ENCODE measurements at regions not wholly inside any gene's neighbourhood (a gene's known extent, or its start where the extent isn't known, plus 50 kb on each side); places are given as distances from the start of the nearest gene placed in this dataset.

DNA sequence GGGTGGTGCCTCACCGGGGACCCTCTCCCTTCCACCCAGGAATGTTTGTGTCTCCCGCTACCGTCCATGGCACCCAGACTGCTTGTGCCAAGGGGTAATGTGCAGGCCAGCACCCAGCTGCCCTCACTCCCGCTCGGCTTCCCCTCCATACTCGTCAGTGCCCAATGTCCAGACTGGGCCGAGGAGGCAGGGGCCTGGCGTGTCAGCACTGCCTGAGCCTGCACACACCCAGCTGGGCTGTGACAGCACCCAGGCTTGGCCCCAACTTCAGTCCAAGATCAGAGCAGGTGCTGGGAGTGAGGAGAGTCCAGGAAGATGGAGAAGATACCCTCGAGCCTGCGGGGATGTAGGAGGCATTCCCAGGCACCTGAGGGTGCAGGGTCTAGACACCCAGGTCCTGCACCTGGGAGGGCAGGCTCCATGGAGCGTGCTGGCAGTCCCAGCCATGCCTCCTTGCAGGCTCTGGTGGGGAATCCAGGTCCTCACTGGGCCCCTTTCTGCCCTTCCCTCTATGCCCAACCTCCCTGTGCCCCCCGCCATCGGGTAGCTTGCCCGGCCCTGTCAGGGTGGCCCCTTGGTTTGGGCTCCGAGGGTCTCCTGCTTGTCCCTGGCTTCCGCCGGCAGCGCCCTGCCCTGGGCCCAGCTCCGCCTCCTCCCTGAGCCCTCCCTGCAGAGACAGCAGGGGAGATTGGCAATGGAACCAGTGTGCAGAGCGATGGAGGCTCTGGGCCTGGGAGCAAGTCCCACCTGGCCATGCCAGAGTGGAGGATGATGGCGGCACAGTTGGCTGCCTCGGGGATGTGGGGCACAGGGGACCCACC is 250.8 kb upstream of the EDIL3 start:
- no peaks in the 10 kb centered on the region for H3K36me3 ChIP-seq (ENCODE audit: control insufficient read depth, insufficient read depth, low read length, severe bottlenecking)
- no peak for DNase-seq (ENCODE audit: low read depth)
- H3K9me3 ChIP-seq (ENCODE audit: control insufficient read depth, low read length), result no peaks in the 10 kb centered on the region
- no peaks in the 10 kb centered on the region for H3K27me3 ChIP-seq (replicated peaks; ENCODE audit: control insufficient read depth, insufficient read depth, low read length)
- no peak overlapping the region for H3K9ac ChIP-seq (ENCODE audit: low read length)
- H3K4me3 ChIP-seq (ENCODE audit: low read length), result no peak overlapping the region
- H3K4me1 ChIP-seq (ENCODE audit: control insufficient read depth, insufficient read depth, low read length), result no peaks in the 10 kb centered on the region

GRCh38 chr5:84634256-84634655 is 249.6 kb upstream of the EDIL3 start:
- DNase-seq (ENCODE audit: low read depth), result no peak

DNA sequence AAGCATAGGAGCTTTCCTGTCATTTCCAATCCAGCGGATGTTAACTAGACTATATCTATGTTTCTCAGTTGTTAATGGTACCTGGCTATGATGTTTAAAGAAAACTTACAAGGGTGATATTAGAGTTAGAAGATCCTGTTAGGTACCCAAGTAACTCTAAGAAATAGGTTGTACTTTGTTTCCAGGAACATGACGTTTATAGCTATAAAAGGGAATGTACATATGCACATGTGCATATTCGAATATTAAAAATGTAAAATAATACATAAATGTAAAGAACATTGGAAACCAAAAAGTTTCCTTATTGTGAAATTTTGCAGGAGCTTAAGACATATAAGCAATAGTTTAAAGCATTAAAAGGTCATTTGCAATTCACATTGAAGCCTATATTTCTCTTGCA is 247.7 kb upstream of the EDIL3 start:
- no peaks in the 10 kb centered on the region for H3K27me3 ChIP-seq (replicated peaks; ENCODE audit: control insufficient read depth, insufficient read depth, low read length)
- H3K4me1 ChIP-seq (ENCODE audit: control insufficient read depth, insufficient read depth, low read length), result no peaks in the 10 kb centered on the region
- no peaks in the 10 kb centered on the region for H3K36me3 ChIP-seq (ENCODE audit: control insufficient read depth, insufficient read depth, low read length, severe bottlenecking)
- no peak for DNase-seq (ENCODE audit: low read depth)
- no peak overlapping the region for H3K4me3 ChIP-seq (ENCODE audit: low read length)
- H3K9ac ChIP-seq (ENCODE audit: low read length), result no peak overlapping the region
- no peaks in the 10 kb centered on the region for H3K9me3 ChIP-seq (ENCODE audit: control insufficient read depth, low read length)

More at GRCh38 chr5:84634256-84634655, 249.6 kb upstream of the EDIL3 start:
- Histone ChIP-seq H3K4me3 (ENCODE audit: low read length) (no peak overlapping the region), H3K27me3 (replicated peaks; ENCODE audit: control insufficient read depth, insufficient read depth, low read length) (no peaks in the 10 kb centered on the region), H3K9me3 (ENCODE audit: control insufficient read depth, low read length) (no peaks in the 10 kb centered on the region), H3K36me3 (ENCODE audit: control insufficient read depth, insufficient read depth, low read length, severe bottlenecking) (no peaks in the 10 kb centered on the region), H3K4me1 (ENCODE audit: control insufficient read depth, insufficient read depth, low read length) (no peaks in the 10 kb centered on the region), H3K9ac (ENCODE audit: low read length) (no peak overlapping the region)

DNA sequence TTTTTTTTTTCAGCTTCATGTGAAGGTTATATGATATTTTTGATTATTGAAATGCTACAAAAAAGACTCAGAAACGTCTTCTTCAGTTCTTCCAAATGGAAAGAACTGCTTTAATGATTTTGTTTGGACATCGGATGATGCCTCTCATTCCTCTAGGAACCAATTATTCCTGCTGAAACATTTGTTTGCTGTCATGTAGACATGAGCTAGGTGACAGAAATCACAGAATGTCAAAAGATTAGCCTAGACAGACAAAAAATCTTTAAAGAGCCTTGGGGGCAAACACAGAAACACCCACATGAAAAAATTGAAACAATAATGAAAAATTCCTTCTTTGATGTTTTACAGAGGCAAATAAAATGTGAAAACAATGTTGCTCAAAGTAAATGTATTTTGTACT is 244.2 kb upstream of the EDIL3 start:
- Histone ChIP-seq H3K27me3 (replicated peaks; ENCODE audit: control insufficient read depth, insufficient read depth, low read length) (no peaks in the 10 kb centered on the region), H3K9ac (ENCODE audit: low read length) (no peak overlapping the region), H3K4me1 (ENCODE audit: control insufficient read depth, insufficient read depth, low read length) (no peaks in the 10 kb centered on the region), H3K9me3 (ENCODE audit: control insufficient read depth, low read length) (no peaks in the 10 kb centered on the region), H3K36me3 (ENCODE audit: control insufficient read depth, insufficient read depth, low read length, severe bottlenecking) (no peaks in the 10 kb centered on the region), H3K4me3 (ENCODE audit: low read length) (no peak overlapping the region)
- no peak for DNase-seq (ENCODE audit: low read depth)

GRCh38 chr5:84623019-84623418 is 238.3 kb upstream of the EDIL3 start:
- Histone ChIP-seq H3K9me3 (ENCODE audit: control insufficient read depth, low read length) (no peaks in the 10 kb centered on the region), H3K4me3 (ENCODE audit: low read length) (no peak overlapping the region), H3K27me3 (replicated peaks; ENCODE audit: control insufficient read depth, insufficient read depth, low read length) (no peaks in the 10 kb centered on the region), H3K9ac (ENCODE audit: low read length) (no peak overlapping the region), H3K36me3 (ENCODE audit: control insufficient read depth, insufficient read depth, low read length, severe bottlenecking) (no peaks in the 10 kb centered on the region), H3K4me1 (ENCODE audit: control insufficient read depth, insufficient read depth, low read length) (no peaks in the 10 kb centered on the region)
- no peak for DNase-seq (ENCODE audit: low read depth)

- no peaks in the 10 kb centered on the region for H3K4me1 ChIP-seq (ENCODE audit: control insufficient read depth, insufficient read depth, low read length)
- no peaks in the 10 kb centered on the region for H3K27me3 ChIP-seq (replicated peaks; ENCODE audit: control insufficient read depth, insufficient read depth, low read length)
- DNase-seq (ENCODE audit: low read depth), result no peak
- H3K9me3 ChIP-seq (ENCODE audit: control insufficient read depth, low read length), result no peaks in the 10 kb centered on the region
- H3K9ac ChIP-seq (ENCODE audit: low read length), result no peak overlapping the region
- no peak overlapping the region for H3K4me3 ChIP-seq (ENCODE audit: low read length)
- no peaks in the 10 kb centered on the region for H3K36me3 ChIP-seq (ENCODE audit: control insufficient read depth, insufficient read depth, low read length, severe bottlenecking)
These were observed 237.8 kb upstream of the EDIL3 start for GRCh38 chr5:84622461-84622860.

GRCh38 chr5:84618262-84618661 is 233.6 kb upstream of the EDIL3 start:
- Histone ChIP-seq H3K4me3 (ENCODE audit: low read length) (no peak overlapping the region), H3K4me1 (ENCODE audit: control insufficient read depth, insufficient read depth, low read length) (no peaks in the 10 kb centered on the region), H3K9me3 (ENCODE audit: control insufficient read depth, low read length) (no peaks in the 10 kb centered on the region), H3K27me3 (replicated peaks; ENCODE audit: control insufficient read depth, insufficient read depth, low read length) (no peaks in the 10 kb centered on the region), H3K9ac (ENCODE audit: low read length) (no peak overlapping the region), H3K36me3 (ENCODE audit: control insufficient read depth, insufficient read depth, low read length, severe bottlenecking) (no peaks in the 10 kb centered on the region)
- DNase-seq (ENCODE audit: low read depth), result no peak

GRCh38 chr5:84614906-84615305 is 230.2 kb upstream of the EDIL3 start:
- Histone ChIP-seq H3K4me3 (ENCODE audit: low read length) (no peak overlapping the region), H3K9ac (ENCODE audit: low read length) (no peak overlapping the region), H3K4me1 (ENCODE audit: control insufficient read depth, insufficient read depth, low read length) (no peaks in the 10 kb centered on the region), H3K36me3 (ENCODE audit: control insufficient read depth, insufficient read depth, low read length, severe bottlenecking) (no peaks in the 10 kb centered on the region), H3K9me3 (ENCODE audit: control insufficient read depth, low read length) (no peaks in the 10 kb centered on the region), H3K27me3 (replicated peaks; ENCODE audit: control insufficient read depth, insufficient read depth, low read length) (no peaks in the 10 kb centered on the region)
- no peak for DNase-seq (ENCODE audit: low read depth)

GRCh38 chr5:84606784-84607183 is 222.1 kb upstream of the EDIL3 start:
- H3K4me3 ChIP-seq (ENCODE audit: low read length), result no peak overlapping the region
- H3K9ac ChIP-seq (ENCODE audit: low read length), result no peak overlapping the region
- no peak for DNase-seq (ENCODE audit: low read depth)
- H3K27me3 ChIP-seq (replicated peaks; ENCODE audit: control insufficient read depth, insufficient read depth, low read length), result no peaks in the 10 kb centered on the region
- no peaks in the 10 kb centered on the region for H3K9me3 ChIP-seq (ENCODE audit: control insufficient read depth, low read length)
- H3K4me1 ChIP-seq (ENCODE audit: control insufficient read depth, insufficient read depth, low read length), result peaks cover 17% of the 10 kb centered on the region
- H3K36me3 ChIP-seq (ENCODE audit: control insufficient read depth, insufficient read depth, low read length, severe bottlenecking), result no peaks in the 10 kb centered on the region

- no peaks in the 10 kb centered on the region for H3K9me3 ChIP-seq (ENCODE audit: control insufficient read depth, low read length)
- peaks cover 17% of the 10 kb centered on the region for H3K4me1 ChIP-seq (ENCODE audit: control insufficient read depth, insufficient read depth, low read length)
- no peak overlapping the region for H3K4me3 ChIP-seq (ENCODE audit: low read length)
- no peak overlapping the region for H3K9ac ChIP-seq (ENCODE audit: low read length)
- no peak for DNase-seq (ENCODE audit: low read depth)
- no peaks in the 10 kb centered on the region for H3K36me3 ChIP-seq (ENCODE audit: control insufficient read depth, insufficient read depth, low read length, severe bottlenecking)
- no peaks in the 10 kb centered on the region for H3K27me3 ChIP-seq (replicated peaks; ENCODE audit: control insufficient read depth, insufficient read depth, low read length)
These were observed 220.6 kb upstream of the EDIL3 start for GRCh38 chr5:84605241-84605640.

DNA sequence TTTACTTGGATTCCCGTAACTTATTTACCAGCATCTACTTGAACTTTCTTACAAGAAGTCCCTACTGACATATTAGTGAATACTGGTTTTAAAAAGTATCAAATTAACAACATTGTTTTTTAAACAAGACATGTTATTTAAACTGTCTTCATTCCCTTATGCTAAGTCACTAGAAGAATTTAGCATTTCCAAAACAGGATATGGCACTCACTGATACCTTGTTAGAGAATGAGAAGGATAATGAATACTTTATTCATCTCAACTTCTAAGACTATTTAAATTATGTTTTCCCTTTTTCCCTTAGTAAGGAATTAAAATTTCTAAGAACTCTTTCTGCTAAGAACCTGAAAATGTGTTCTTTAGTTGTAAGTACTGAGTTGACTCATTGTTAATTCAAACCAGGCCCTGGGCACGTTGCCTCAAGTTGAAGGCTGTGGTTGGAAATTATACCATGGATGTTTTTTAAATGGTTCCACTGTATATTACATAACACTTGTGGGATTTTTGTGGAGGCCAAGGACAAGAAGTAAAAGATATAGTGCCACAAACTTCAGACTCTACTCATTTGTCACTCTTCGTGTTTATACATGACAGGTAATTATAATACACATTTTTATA is 219.0 kb upstream of the EDIL3 start:
- Histone ChIP-seq H3K4me3 (ENCODE audit: low read length) (no peak overlapping the region), H3K27me3 (replicated peaks; ENCODE audit: control insufficient read depth, insufficient read depth, low read length) (no peaks in the 10 kb centered on the region), H3K9ac (ENCODE audit: low read length) (no peak overlapping the region), H3K36me3 (ENCODE audit: control insufficient read depth, insufficient read depth, low read length, severe bottlenecking) (no peaks in the 10 kb centered on the region), H3K4me1 (ENCODE audit: control insufficient read depth, insufficient read depth, low read length) (peaks cover 17% of the 10 kb centered on the region), H3K9me3 (ENCODE audit: control insufficient read depth, low read length) (no peaks in the 10 kb centered on the region)
- peak; percentile 92 for DNase-seq (ENCODE audit: low read depth)

Measured in adipocyte (in vitro differentiated cells).